Fibroblast of lung (primary cell): ENCODE measurements at regions not wholly inside any gene's neighbourhood (a gene's known extent, or its start where the extent isn't known, plus 50 kb on each side); places are given as distances from the start of the nearest gene placed in this dataset.

Source experiments
- DNase-seq, 2 donors: peaks; one replicate each; pipeline versions ENCODE4 v3.0.0 to v3.0.0-alpha.2; 2010; ENCODE audit warnings: low read depth in 2 of 2
- H2AFZ ChIP-seq: 2 replicates; pipeline ENCODE4 v1.5.1; 2012; ENCODE audit warnings: low read length, control low read depth, inconsistent platforms
- H3K27ac ChIP-seq: 2 replicates; pipeline ENCODE4 v1.5.1; 2011; ENCODE audit warnings: low read length, control low read depth; ENCODE audit not compliant: insufficient read depth
- H3K27me3 ChIP-seq: 2 replicates; pipeline ENCODE4 v1.5.1; 2011; ENCODE audit warnings: mild to moderate bottlenecking, low read length; ENCODE audit not compliant: control insufficient read depth, insufficient read depth
- H3K36me3 ChIP-seq: 2 replicates; pipeline ENCODE4 v1.5.1; 2011; ENCODE audit warnings: low read length; ENCODE audit not compliant: control insufficient read depth, insufficient read depth
- H3K4me1 ChIP-seq: 2 replicates; pipeline ENCODE4 v1.5.1; 2011; ENCODE audit warnings: low read length; ENCODE audit not compliant: control insufficient read depth, insufficient read depth; ENCODE audit errors: extremely low read depth
- H3K4me2 ChIP-seq: 2 replicates; pipeline ENCODE4 v1.5.1; 2011; ENCODE audit warnings: low read length, control low read depth; ENCODE audit not compliant: insufficient read depth; ENCODE audit errors: extremely low read depth
- H3K4me3 ChIP-seq, 4 experiments: fragments of 200-600 bp in 1 of 4; sonication (generic) in 1 of 4; replicated peaks in 1 of 4; 2 replicates each; pipeline ENCODE4 v1.5.1; 2011 to 2016; ENCODE audit warnings: low read length in 4 of 4, low read depth in 3 of 4, mild to moderate bottlenecking in 3 of 4, control low read depth in 2 of 4, inconsistent platforms in 1 of 4, mixed read lengths in 1 of 4; ENCODE audit not compliant: insufficient read depth in 1 of 4; ENCODE audit errors: control extremely low read depth in 1 of 4
- H3K79me2 ChIP-seq: 2 replicates; pipeline ENCODE4 v1.5.1; 2012; ENCODE audit warnings: mild to moderate bottlenecking, low read length, inconsistent platforms; ENCODE audit not compliant: control insufficient read depth, insufficient read depth
- H3K9ac ChIP-seq: 2 replicates; pipeline ENCODE4 v1.5.1; 2011; ENCODE audit warnings: mild to moderate bottlenecking, low read length, control low read depth; ENCODE audit not compliant: insufficient read depth
- H3K9me3 ChIP-seq: 2 replicates; pipeline ENCODE4 v1.5.1; 2012; ENCODE audit warnings: low read depth, low read length; ENCODE audit not compliant: control insufficient read depth, insufficient read depth
- H4K20me1 ChIP-seq: 2 replicates; pipeline ENCODE4 v1.5.1; 2011; ENCODE audit warnings: low read length; ENCODE audit not compliant: control insufficient read depth, insufficient read depth; ENCODE audit errors: extremely low read depth
- EZH2 ChIP-seq: IDR thresholded peaks from 2 replicates; pipeline ENCODE4 v1.5.1; 2012; ENCODE audit warnings: low read length, control low read depth, mild to moderate bottlenecking; ENCODE audit errors: missing control alignments
- TF ChIP-seq, protein P1 (sequence below), 2 donors: IDR thresholded peaks in 1 of 2; conservative IDR thresholded peaks in 1 of 2; 1 replicate in 1 of 2; 2 replicates in 1 of 2; pipeline ENCODE4 v1.5.1; 2011 to 2012; ENCODE audit warnings: low read length in 2 of 2, control low read depth in 1 of 2, inconsistent platforms in 1 of 2, low read depth in 1 of 2, mild to moderate bottlenecking in 1 of 2

DNA sequence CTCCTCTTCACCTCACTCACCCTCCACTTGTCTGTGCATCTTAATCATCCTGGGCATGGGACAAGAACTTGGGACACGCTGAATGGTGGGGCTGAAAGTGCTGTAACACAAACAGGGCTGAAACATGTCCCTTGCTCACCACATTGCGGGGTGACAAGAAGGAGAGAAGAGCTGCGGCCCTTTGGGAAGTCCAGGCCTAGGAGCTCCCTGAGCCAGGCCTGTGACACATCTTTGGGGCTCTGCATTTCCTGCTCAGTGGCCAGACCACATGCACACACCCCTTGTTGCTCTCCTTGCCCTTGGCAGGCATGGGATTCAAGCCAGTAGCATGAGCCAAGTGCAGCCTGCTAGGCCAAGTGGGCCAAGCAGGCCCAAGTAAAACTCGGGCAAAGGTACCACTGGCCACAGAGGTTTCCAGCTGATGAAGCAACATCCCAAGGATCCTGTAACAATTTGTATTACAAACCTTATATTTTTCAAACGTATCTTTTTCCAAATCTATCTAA is 1384.3 kb upstream of the PCDH20 start:
- TF ChIP-seq EZH2, result no peak
- TF ChIP-seq, protein P1, sequence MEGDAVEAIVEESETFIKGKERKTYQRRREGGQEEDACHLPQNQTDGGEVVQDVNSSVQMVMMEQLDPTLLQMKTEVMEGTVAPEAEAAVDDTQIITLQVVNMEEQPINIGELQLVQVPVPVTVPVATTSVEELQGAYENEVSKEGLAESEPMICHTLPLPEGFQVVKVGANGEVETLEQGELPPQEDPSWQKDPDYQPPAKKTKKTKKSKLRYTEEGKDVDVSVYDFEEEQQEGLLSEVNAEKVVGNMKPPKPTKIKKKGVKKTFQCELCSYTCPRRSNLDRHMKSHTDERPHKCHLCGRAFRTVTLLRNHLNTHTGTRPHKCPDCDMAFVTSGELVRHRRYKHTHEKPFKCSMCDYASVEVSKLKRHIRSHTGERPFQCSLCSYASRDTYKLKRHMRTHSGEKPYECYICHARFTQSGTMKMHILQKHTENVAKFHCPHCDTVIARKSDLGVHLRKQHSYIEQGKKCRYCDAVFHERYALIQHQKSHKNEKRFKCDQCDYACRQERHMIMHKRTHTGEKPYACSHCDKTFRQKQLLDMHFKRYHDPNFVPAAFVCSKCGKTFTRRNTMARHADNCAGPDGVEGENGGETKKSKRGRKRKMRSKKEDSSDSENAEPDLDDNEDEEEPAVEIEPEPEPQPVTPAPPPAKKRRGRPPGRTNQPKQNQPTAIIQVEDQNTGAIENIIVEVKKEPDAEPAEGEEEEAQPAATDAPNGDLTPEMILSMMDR (conservative IDR thresholded peaks at IDR 0.05 in 1 of 2, IDR thresholded peaks at IDR 0.05 in 1 of 2; ENCODE audit: low read depth in 1 of 2, low read length in 2 of 2), result no peak
- no peaks in the 10 kb centered on the region for H3K9me3 ChIP-seq
- no peak overlapping the region for H3K4me3 ChIP-seq
- H3K9ac ChIP-seq, result no peak overlapping the region
- H3K27ac ChIP-seq, result no peak overlapping the region
- no peak overlapping the region for H2AFZ ChIP-seq
- H3K36me3 ChIP-seq, result no peaks in the 10 kb centered on the region
- no peaks in the 10 kb centered on the region for H4K20me1 ChIP-seq
- H3K4me2 ChIP-seq, result no peak overlapping the region
- H3K79me2 ChIP-seq, result no peaks in the 10 kb centered on the region
- no peaks in the 10 kb centered on the region for H3K27me3 ChIP-seq
- no peak for DNase-seq
- H3K4me1 ChIP-seq, result no peaks in the 10 kb centered on the region

- H3K27me3 ChIP-seq, result no peaks in the 10 kb centered on the region
- TF ChIP-seq EZH2, result no peak
- TF ChIP-seq, protein P1 (conservative IDR thresholded peaks at IDR 0.05 in 1 of 2, IDR thresholded peaks at IDR 0.05 in 1 of 2; ENCODE audit: low read depth in 1 of 2, low read length in 2 of 2), result no peak
- no peaks in the 10 kb centered on the region for H3K36me3 ChIP-seq
- no peak overlapping the region for H2AFZ ChIP-seq
- H3K9ac ChIP-seq, result no peak overlapping the region
- no peaks in the 10 kb centered on the region for H3K79me2 ChIP-seq
- H3K4me3 ChIP-seq, result no peak overlapping the region
- no peak overlapping the region for H3K27ac ChIP-seq
- H3K9me3 ChIP-seq, result no peaks in the 10 kb centered on the region
- no peak overlapping the region for H3K4me2 ChIP-seq
- DNase-seq, result no peak
- no peaks in the 10 kb centered on the region for H4K20me1 ChIP-seq
- no peaks in the 10 kb centered on the region for H3K4me1 ChIP-seq
Measured at GRCh38 chr13:62799038-62799535, 1383.4 kb upstream of the PCDH20 start.

- TF ChIP-seq, protein P1 (conservative IDR thresholded peaks at IDR 0.05 in 1 of 2, IDR thresholded peaks at IDR 0.05 in 1 of 2; ENCODE audit: low read depth in 1 of 2, low read length in 2 of 2), result no peak
- TF ChIP-seq EZH2, result no peak
- Histone ChIP-seq H3K9ac (no peak overlapping the region), H3K27ac (no peak overlapping the region), H3K4me2 (no peak overlapping the region), H3K27me3 (no peaks in the 10 kb centered on the region), H3K36me3 (no peaks in the 10 kb centered on the region), H4K20me1 (no peaks in the 10 kb centered on the region), H3K4me1 (no peaks in the 10 kb centered on the region), H3K4me3 (no peak overlapping the region), H3K9me3 (no peaks in the 10 kb centered on the region), H2AFZ (no peak overlapping the region), H3K79me2 (no peaks in the 10 kb centered on the region)
- DNase-seq, result no peak
Measured at GRCh38 chr13:62793850-62794249, 1378.2 kb upstream of the PCDH20 start.
